Psoas muscle (tissue), 7 donors: ENCODE measurements at regions not wholly inside any gene's neighbourhood (a gene's known extent, or its start where the extent isn't known, plus 50 kb on each side); places are given as distances from the start of the nearest gene placed in this dataset.

Source experiments
- ATAC-seq, 4 donors: fragments of 200-7000 bp; cut with Tn5 transposase; one replicate each; pipeline ENCODE4 v1.9.1; 2020; ENCODE audit warnings: moderate library complexity in 3 of 4, mild to moderate bottlenecking in 2 of 4
- DNase-seq, 2 donors: peaks; one replicate each; pipeline ENCODE4 v3.0.0-alpha.2; 2020
- H3K27ac ChIP-seq: fragments of 200-600 bp; one replicate; pipeline ENCODE4 v1.8.0; 2022
- H3K27me3 ChIP-seq, 3 donors: fragments of 200-600 bp in 1 of 3; one replicate each; pipeline versions ENCODE4 v1.6.1 to v1.8.0; 2013 to 2022; ENCODE audit warnings: low read length in 2 of 3, mild to moderate bottlenecking in 2 of 3, moderate library complexity in 1 of 3; ENCODE audit not compliant: insufficient read depth in 3 of 3
- H3K36me3 ChIP-seq, 2 donors: fragments of 200-600 bp in 1 of 2; one replicate each; pipeline versions ENCODE4 v1.6.1 to v1.8.0; 2013 to 2022; ENCODE audit warnings: low read depth in 1 of 2, mild to moderate bottlenecking in 1 of 2, moderate library complexity in 1 of 2; ENCODE audit not compliant: insufficient read depth in 1 of 2
- H3K4me1 ChIP-seq: fragments of 200-600 bp; one replicate; pipeline ENCODE4 v1.8.0; 2022
- H3K4me3 ChIP-seq: fragments of 200-600 bp; one replicate; pipeline ENCODE4 v1.8.0; 2022; ENCODE audit warnings: mild to moderate bottlenecking
- H3K9me3 ChIP-seq: fragments of 200-600 bp; one replicate; pipeline ENCODE4 v1.8.0; 2022
- CTCF ChIP-seq: fragments of 200-600 bp; IDR thresholded peaks from one replicate; pipeline ENCODE4 v1.8.0; 2022; ENCODE audit warnings: antibody characterized with exemption
- WGBS, 3 donors: extraction: QIAGEN DNeasy Blood & Tissue Kit; methylation state at CpG; one replicate each; pipeline versions ENCODE4 v1.1.6 to v1.1.7; 2013; 5-methylcytosine and 5-hydroxymethylcytosine counted together
- intact Hi-C, 2 donors: fragments of 100-400 bp; cut with DNase I; formaldehyde crosslinking; loops; one replicate each; pipeline versions ENCODE4 v1.11.0 to v1.14.2; 2022
- donor health status: healthy with polysubstance abuse.
- donor health status: DM: no; HTN: no; CAD: no; lungs with moderate emphysema.
- donor health status: Bipolar disorder and iron deficiency.
- donor health status: healthy.
- donor health status: DM: yes; HTN: yes; CAD: no.
- donor health status: DM: no; HTN: no; CAD: no.
- donor health status: DM: yes; HTN: yes; CAD: no.

GRCh38 chr5:18181575-18181974 is 547.3 kb downstream of the TAF11L14 start:
- intact Hi-C loops: no loop called here
- TF ChIP-seq CTCF: no peak

GRCh38 chr5:18195910-18196309 is 561.6 kb downstream of the TAF11L14 start:
- DNase-seq (no peak), ATAC-seq (no peak)
- Histone ChIP-seq H3K36me3 (no peaks in the 10 kb centered on the region), H3K4me1 (no peaks in the 10 kb centered on the region), H3K27me3 (no peaks in the 10 kb centered on the region), H3K4me3 (no peak overlapping the region), H3K27ac (no peak overlapping the region), H3K9me3 (no peaks in the 10 kb centered on the region)
- intact Hi-C loops: no loop called here
- no peak for TF ChIP-seq CTCF
- 61 to 72% (median 65%) methylated on average over 2 of the region's 2 CpGs for WGBS, 3 donors

More at GRCh38 chr5:18181575-18181974, 547.3 kb downstream of the TAF11L14 start:
- Histone ChIP-seq H3K4me3 (no peak overlapping the region), H3K27ac (no peak overlapping the region), H3K27me3 (no peaks in the 10 kb centered on the region), H3K4me1 (no peaks in the 10 kb centered on the region), H3K9me3 (peaks cover 5% of the 10 kb centered on the region), H3K36me3 (no peaks in the 10 kb centered on the region)
- 20 to 45% (median 23%) methylated on average over 1 of the region's 1 CpG for WGBS, 3 donors
- ATAC-seq: no peak
- no peak for DNase-seq

- Histone ChIP-seq H3K4me1 (no peaks in the 10 kb centered on the region), H3K27me3 (no peaks in the 10 kb centered on the region), H3K4me3 (no peak overlapping the region), H3K27ac (no peak overlapping the region), H3K36me3 (no peaks in the 10 kb centered on the region), H3K9me3 (no peaks in the 10 kb centered on the region)
- no peak for DNase-seq
- 68 to 81% (median 73%) methylated on average over 2 of the region's 2 CpGs for WGBS, 3 donors
- no peak for TF ChIP-seq CTCF
- no peak for ATAC-seq
- intact Hi-C loops: no loop called here
Observed at GRCh38 chr5:18197734-18198133, 563.5 kb downstream of the TAF11L14 start.

GRCh38 chr5:18202164-18202563 is 567.9 kb downstream of the TAF11L14 start:
- H3K36me3 ChIP-seq: no peaks in the 10 kb centered on the region
- ATAC-seq (no peak), DNase-seq (no peak)

More at GRCh38 chr5:18202164-18202563, 567.9 kb downstream of the TAF11L14 start:
- Histone ChIP-seq H3K4me3 (no peak overlapping the region), H3K27me3 (no peaks in the 10 kb centered on the region), H3K9me3 (no peaks in the 10 kb centered on the region), H3K27ac (no peak overlapping the region), H3K4me1 (no peaks in the 10 kb centered on the region)
- intact Hi-C loops: no loop called here
- WGBS, 3 donors: 83 to 89% (median 88%) methylated on average over 2 of the region's 2 CpGs
- TF ChIP-seq CTCF: no peak
